GM12878 (cell line): ENCODE measurements at regions not wholly inside any gene's neighbourhood (a gene's known extent, or its start where the extent isn't known, plus 50 kb on each side); places are given as distances from the start of the nearest gene placed in this dataset.

Source experiments
- ATAC-seq: fragments of 200-7000 bp; cut with Tn5 transposase; 3 replicates; pipeline ENCODE4 v1.9.1; 2020; ENCODE audit warnings: mild to moderate bottlenecking, moderate library complexity
- BruUV-seq: library from RNA; stranded (reverse); fragments of 400-500 nt; replicated peaks from 2 replicates; lab custom pipeline; 2021; lab: Mats Ljungman, UMichigan
- CTCF ChIA-PET: fragments of 300-600 bp; sonication (Branson Sonifier 250); formaldehyde crosslinking; extraction: SDS; loops from one replicate; lab custom pipeline; 2021; ENCODE audit warnings: inconsistent platforms; lab: Yijun Ruan, JAX
- POLR2A ChIA-PET: fragments of 350-600 bp; formaldehyde crosslinking; extraction: SDS; loops from one replicate; lab custom pipeline; 2021; ENCODE audit warnings: inconsistent platforms; lab: Charles Lee
- RAD21 ChIA-PET: fragments of 300-600 bp; sonication (Branson Sonifier 250); formaldehyde crosslinking; loops from one replicate; lab custom pipeline; 2023; ENCODE audit warnings: antibody characterized with exemption; ENCODE audit not compliant: unreplicated experiment; lab: Charles Lee
- SMC1A ChIA-PET: fragments of 300-600 bp; sonication (Branson Sonifier 250); formaldehyde crosslinking; loops from one replicate; lab custom pipeline; 2023; ENCODE audit not compliant: unreplicated experiment, uncharacterized antibody; lab: Charles Lee
- DNase-seq: peaks from one replicate; pipeline ENCODE4 v3.0.0-alpha.2; 2011; ENCODE audit warnings: low read depth, low spot score
- FAIRE-seq: peaks from 3 replicates; lab custom pipeline; 2011; peaks lifted over from hg19 to GRCh38; lab: Jason Lieb, UNC
- H2AFZ ChIP-seq: 2 replicates; pipeline ENCODE4 v1.6.0; 2011; ENCODE audit warnings: low read depth, low read length, control low read depth; ENCODE audit not compliant: control insufficient read depth
- H3K27ac ChIP-seq: 2 replicates; pipeline ENCODE4 v1.5.1; 2011; ENCODE audit warnings: control low read depth; ENCODE audit not compliant: control insufficient read depth, insufficient read depth
- H3K27me3 ChIP-seq, 2 experiments: replicated peaks in 1 of 2; 2 replicates each; pipeline versions ENCODE4 v1.6.0 to v1.6.1; 2011; ENCODE audit warnings: low read length in 1 of 2; ENCODE audit not compliant: control insufficient read depth in 2 of 2, insufficient read depth in 2 of 2
- H3K36me3 ChIP-seq, 2 experiments: 2 replicates each; pipeline ENCODE4 v1.5.1; 2011; ENCODE audit warnings: low read length in 1 of 2; ENCODE audit not compliant: control insufficient read depth in 2 of 2, insufficient read depth in 2 of 2
- H3K4me1 ChIP-seq: 2 replicates; pipeline ENCODE4 v1.6.1; 2011; ENCODE audit warnings: mild to moderate bottlenecking, low read length, moderate library complexity, mixed read lengths; ENCODE audit not compliant: control insufficient read depth, insufficient read depth
- H3K4me2 ChIP-seq: 2 replicates; pipeline ENCODE4 v1.6.0; 2011; ENCODE audit warnings: control low read depth; ENCODE audit not compliant: control insufficient read depth, insufficient read depth
- H3K4me3 ChIP-seq: fragments of 200-600 bp; sonication (generic); 2 replicates; pipeline ENCODE4 v1.5.1; 2016
- H3K79me2 ChIP-seq: 2 replicates; pipeline ENCODE4 v1.6.0; 2011; ENCODE audit warnings: low read length; ENCODE audit not compliant: control insufficient read depth, insufficient read depth
- H3K9ac ChIP-seq: 2 replicates; pipeline ENCODE4 v1.8.0; 2011; ENCODE audit warnings: low read length, control low read depth, mixed read lengths; ENCODE audit not compliant: control insufficient read depth, insufficient read depth
- H3K9me3 ChIP-seq: replicated peaks from 3 replicates; pipeline ENCODE4 v1.5.1; 2011; ENCODE audit warnings: mild to moderate bottlenecking, low read length; ENCODE audit not compliant: control insufficient read depth, insufficient read depth
- H4K20me1 ChIP-seq: 2 replicates; pipeline ENCODE4 v1.6.0; 2011; ENCODE audit not compliant: control insufficient read depth, insufficient read depth
- BCL3 ChIP-seq: IDR thresholded peaks from 2 replicates; pipeline ENCODE4 v1.6.1; 2011; ENCODE audit warnings: borderline replicate concordance, low read depth, mild to moderate bottlenecking, moderate library complexity, low read length; ENCODE audit not compliant: insufficient read depth, poor library complexity, severe bottlenecking
- BHLHE40 ChIP-seq, 2 experiments: fragments of 450-650 bp in 1 of 2; IDR thresholded peaks; 2 replicates each; pipeline ENCODE4 v1.6.1; 2011 to 2017; ENCODE audit warnings: low read depth in 2 of 2, borderline replicate concordance in 1 of 2, improper control_type of control experiment in 1 of 2, low read length in 1 of 2, mild to moderate bottlenecking in 1 of 2
- CHD4 ChIP-seq: fragments of 200-600 bp; sonication (generic); IDR thresholded peaks from 2 replicates; pipeline ENCODE4 v1.6.1; 2016; ENCODE audit warnings: mild to moderate bottlenecking
- JUNB ChIP-seq: IDR thresholded peaks from 2 replicates; pipeline ENCODE4 v1.6.1; 2016; ENCODE audit warnings: antibody characterized with exemption, mild to moderate bottlenecking
- RB1 ChIP-seq: fragments of 450-650 bp; formaldehyde crosslinking; IDR thresholded peaks from 2 replicates; pipeline ENCODE4 v1.6.1; 2017; ENCODE audit warnings: mild to moderate bottlenecking, borderline replicate concordance
- SMAD1 ChIP-seq: fragments of 450-650 bp; IDR thresholded peaks from 2 replicates; pipeline ENCODE4 v1.6.1; 2018; ENCODE audit warnings: mild to moderate bottlenecking, low read depth; ENCODE audit not compliant: partially characterized antibody
- TCF12 ChIP-seq: IDR thresholded peaks from 2 replicates; pipeline ENCODE4 v1.6.1; 2011; ENCODE audit warnings: low read depth, mild to moderate bottlenecking, low read length
- ZSCAN29 ChIP-seq: fragments of 450-650 bp; IDR thresholded peaks from 2 replicates; pipeline ENCODE4 v1.6.1; 2017; ENCODE audit warnings: mild to moderate bottlenecking, moderate library complexity
- WGBS: methylation state at CpG from one replicate; pipeline ENCODE4 v1.1.6; 2016; ENCODE audit warnings: low lambda C conversion rate; ENCODE audit not compliant: insufficient replicate concordance, insufficient coverage; ENCODE audit errors: missing lambda C conversion rate; 5-methylcytosine and 5-hydroxymethylcytosine counted together
- in situ Hi-C: fragments of 300-500 bp; cut with MboI; formaldehyde crosslinking; loops from 9 replicates; pipeline ENCODE4 v1.14.3; 2018; ENCODE audit warnings: mixed read lengths
- intact Hi-C: fragments of 100-400 bp; cut with micrococcal nuclease; formaldehyde crosslinking; loops from one replicate; pipeline ENCODE4 v1.14.2; 2022; ENCODE audit not compliant: unreplicated experiment

DNA sequence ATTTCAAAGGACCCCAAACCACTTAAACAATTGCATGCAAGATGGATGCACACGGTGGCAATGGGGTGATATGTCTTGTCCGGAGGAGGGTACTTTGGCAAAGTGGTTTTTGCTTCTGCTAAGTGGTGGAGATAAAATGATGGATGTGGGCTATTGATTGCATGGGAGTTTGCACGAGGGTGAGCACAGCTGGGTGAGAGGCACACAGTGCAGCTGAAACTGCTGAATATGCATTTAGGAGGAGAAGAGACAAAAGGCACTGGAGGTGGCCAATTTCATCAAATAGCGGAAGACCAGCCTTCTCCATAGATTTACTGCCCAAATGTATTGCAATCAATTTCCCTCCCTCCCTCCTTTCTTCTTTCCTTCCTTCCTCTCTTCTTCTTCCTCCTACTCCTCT is 414.4 kb upstream of the EEF2KMT start:
- WGBS, result 13% methylated on average over 4 of the region's 4 CpGs
- BruUV-seq, result no TSS peak
- FAIRE-seq, result no peak
- H3K79me2 ChIP-seq, result no peaks in the 10 kb centered on the region
- no peak overlapping the region for H3K9ac ChIP-seq
- TF ChIP-seq ZSCAN29 (no peak), JUNB (no peak)
- TF ChIP-seq, all 136 proteins: peak for 0
- ATAC-seq (no peak), DNase-seq (no peak)
- Histone ChIP-seq H3K4me2 (no peak overlapping the region), H3K27me3 (no peaks in the 10 kb centered on the region), H3K27ac (no peak overlapping the region), H3K9me3 (no peaks in the 10 kb centered on the region; the same call in 2 of the 3 replicates), H2AFZ (no peak overlapping the region), H4K20me1 (no peaks in the 10 kb centered on the region), H3K4me3 (no peak overlapping the region), H3K36me3 (no peaks in the 10 kb centered on the region), H3K4me1 (no peaks in the 10 kb centered on the region)
- ChIA-PET POLR2A (no interaction called here), SMC1A (no interaction called here), RAD21 (no interaction called here), CTCF (interaction anchor here (1.1 kb wide), 1 partner anchor 103 kb away, joined by 4 read pairs; no protein-coding TSS in a partner anchor)
- in situ Hi-C loops, result no loop called here
- intact Hi-C loops, result no loop called here

DNA sequence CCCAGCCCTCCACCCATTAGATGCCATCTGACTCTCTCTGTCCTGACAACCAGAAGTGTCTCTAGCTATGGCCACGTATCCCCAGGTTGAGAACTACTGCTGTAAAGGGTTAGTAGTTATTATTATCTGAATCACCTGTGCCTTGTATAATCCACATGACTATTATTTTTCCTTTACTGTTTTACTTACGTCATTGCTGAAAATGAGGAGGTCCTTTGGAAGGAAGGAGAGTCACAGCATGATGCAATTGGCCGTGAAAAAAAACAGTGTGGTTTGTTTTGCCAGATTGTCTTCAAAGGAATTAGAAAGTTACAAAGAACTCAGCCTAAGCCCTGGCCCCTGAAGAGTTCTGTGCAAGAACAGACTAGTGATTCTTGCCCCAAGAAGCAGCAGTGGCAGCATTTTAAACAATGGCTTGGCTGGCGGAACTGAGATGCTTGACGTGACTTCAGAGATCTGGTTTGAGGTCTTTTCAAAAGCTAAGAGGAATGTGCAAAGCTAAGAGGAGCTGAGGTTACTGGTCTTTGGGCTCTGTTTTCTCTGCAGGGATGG is 413.3 kb upstream of the EEF2KMT start:
- DNase-seq (no peak), FAIRE-seq (no peak), ATAC-seq (no peak)
- POLR2A ChIA-PET, result no interaction called here
- H3K27me3 ChIP-seq, result no peaks in the 10 kb centered on the region
- in situ Hi-C loops (no loop called here), intact Hi-C loops (no loop called here)
- WGBS, result 12% methylated on average over 5 of the region's 5 CpGs
- H2AFZ ChIP-seq, result no peak overlapping the region
- BruUV-seq, result no TSS peak
- H3K4me3 ChIP-seq, result no peak overlapping the region
- H3K9me3 ChIP-seq, result no peaks in the 10 kb centered on the region; the same call in 2 of the 3 replicates
- CTCF ChIA-PET, result no interaction called here
- H3K27ac ChIP-seq, result no peak overlapping the region
- H3K4me2 ChIP-seq, result no peak overlapping the region
- RAD21 ChIA-PET, result no interaction called here
- SMC1A ChIA-PET, result no interaction called here
- H3K4me1 ChIP-seq, result no peaks in the 10 kb centered on the region
- H4K20me1 ChIP-seq, result no peaks in the 10 kb centered on the region
- H3K79me2 ChIP-seq, result no peaks in the 10 kb centered on the region
- no peak overlapping the region for H3K9ac ChIP-seq
- no peak for TF ChIP-seq BHLHE40 (IDR thresholded peaks at IDR 0.05; ENCODE audit: borderline replicate concordance in 1 of 2, low read depth in 2 of 2, low read length in 1 of 2)
- no peak for TF ChIP-seq RB1
- no peak for TF ChIP-seq SMAD1
- no peak for TF ChIP-seq TCF12
- TF ChIP-seq CHD4, result no peak
- no peak for TF ChIP-seq BCL3
- TF ChIP-seq, all 136 proteins: peak for 0
- no peaks in the 10 kb centered on the region for H3K36me3 ChIP-seq
